ENCODE measurements at regions not wholly inside any gene's neighbourhood (a gene's known extent, or its start where the extent isn't known, plus 50 kb on each side); places are given as distances from the start of the nearest gene placed in this dataset.
"Not testable (repeated sequence)": the region's sequence is repeated elsewhere in the genome, so short reads cannot be mapped to it uniquely, and the experiment has no call there.

GRCh38 chr18:59800897-59801296 lies 98.9 kb upstream of the PMAIP1 start:
- DNase-seq (ENCODE audit: low read depth in 2 of 2): no peak

- DNase-seq (ENCODE audit: low read depth in 2 of 2): no peak
These were observed 100.3 kb upstream of the PMAIP1 start for GRCh38 chr18:59799383-59800015.

- DNase-seq (ENCODE audit: low read depth in 2 of 2): no peak
These were observed 98.7 kb upstream of the CCBE1 start for GRCh38 chr18:59795882-59796281.

- no peak for DNase-seq (ENCODE audit: low read depth in 2 of 2)
These were observed 95.1 kb upstream of the CCBE1 start for GRCh38 chr18:59792353-59792752.

GRCh38 chr18:59790346-59790936 lies 93.2 kb upstream of the CCBE1 start:
- not testable (repeated sequence) for DNase-seq (ENCODE audit: low read depth in 2 of 2)

- no peak for DNase-seq (ENCODE audit: low read depth in 2 of 2)
These were observed 91.5 kb upstream of the CCBE1 start for GRCh38 chr18:59788791-59789106.

- no peak for DNase-seq (ENCODE audit: low read depth in 2 of 2)
These were observed 91.0 kb upstream of the CCBE1 start for GRCh38 chr18:59787998-59788790.

- DNase-seq (ENCODE audit: low read depth in 2 of 2): no peak
These were observed 87.5 kb upstream of the CCBE1 start for GRCh38 chr18:59784694-59785093.

GRCh38 chr18:59783138-59783537 lies 85.9 kb upstream of the CCBE1 start:
- peak in 1 of 2 experiments; percentile 4 for DNase-seq (ENCODE audit: low read depth in 2 of 2)

- no peak for DNase-seq (ENCODE audit: low read depth in 2 of 2)
These were observed 82.8 kb upstream of the CCBE1 start for GRCh38 chr18:59779979-59780378.

GRCh38 chr18:59778434-59778833 lies 81.2 kb upstream of the CCBE1 start:
- no peak for DNase-seq (ENCODE audit: low read depth in 2 of 2)

- no peak for DNase-seq (ENCODE audit: low read depth in 2 of 2)
These were observed 80.4 kb upstream of the CCBE1 start for GRCh38 chr18:59777636-59778035.

- no peak for DNase-seq (ENCODE audit: low read depth in 2 of 2)
These were observed 72.1 kb upstream of the CCBE1 start for GRCh38 chr18:59769129-59769865.

- no peak for DNase-seq (ENCODE audit: low read depth in 2 of 2)
These were observed 71.2 kb upstream of the CCBE1 start for GRCh38 chr18:59768409-59768808.

GRCh38 chr18:59767732-59768131 lies 70.5 kb upstream of the CCBE1 start:
- DNase-seq (ENCODE audit: low read depth in 2 of 2): no peak

GRCh38 chr18:59765343-59765742 lies 68.1 kb upstream of the CCBE1 start:
- no peak for DNase-seq (ENCODE audit: low read depth in 2 of 2)

- no peak for DNase-seq (ENCODE audit: low read depth in 2 of 2)
These were observed 67.1 kb upstream of the CCBE1 start for GRCh38 chr18:59764281-59764680.

- DNase-seq (ENCODE audit: low read depth in 2 of 2): no peak
These were observed 66.4 kb upstream of the CCBE1 start for GRCh38 chr18:59763541-59764136.

- no peak for DNase-seq (ENCODE audit: low read depth in 2 of 2)
These were observed 63.7 kb upstream of the CCBE1 start for GRCh38 chr18:59760619-59761600.

GRCh38 chr18:59760212-59760611 lies 63.0 kb upstream of the CCBE1 start:
- no peak for DNase-seq (ENCODE audit: low read depth in 2 of 2)

GRCh38 chr18:59758837-59759236 lies 61.6 kb upstream of the CCBE1 start:
- no peak for DNase-seq (ENCODE audit: low read depth in 2 of 2)

Data from stimulated activated CD4-positive, alpha-beta T cell treated with anti-CD3 and anti-CD28 coated beads, Interleukin-12 subunit alpha, Interleukin-12 subunit beta, amount 100 ng/mL, for 24 hours (primary cell).